Prostate gland (tissue), 2 donors: ENCODE measurements at regions not wholly inside any gene's neighbourhood (a gene's known extent, or its start where the extent isn't known, plus 50 kb on each side); places are given as distances from the start of the nearest gene placed in this dataset.

Experiments used
- DNase-seq: peaks from one replicate; pipeline ENCODE4 v3.0.0-alpha.2; 2019; ENCODE audit warnings: low spot score
- H3K27ac ChIP-seq, 2 donors: fragments of 200-600 bp; sonication (generic); 2 replicates each; pipeline ENCODE4 v1.5.1; 2017 to 2019
- H3K27me3 ChIP-seq: fragments of 200-600 bp; sonication (generic); replicated peaks from 2 replicates; pipeline ENCODE4 v1.5.1; 2019; ENCODE audit not compliant: insufficient read depth
- H3K36me3 ChIP-seq, 2 donors: fragments of 200-600 bp; sonication (generic); 1 replicate in 1 of 2; 2 replicates in 1 of 2; pipeline versions ENCODE4 v1.5.1 to v1.8.1; 2017 to 2019
- H3K4me1 ChIP-seq: fragments of 200-600 bp; sonication (generic); replicated peaks from 2 replicates; pipeline ENCODE4 v1.5.1; 2019
- H3K4me3 ChIP-seq, 2 donors: fragments of 200-600 bp; sonication (generic); 2 replicates each; pipeline ENCODE4 v1.5.1; 2017 to 2019
- H3K9me3 ChIP-seq: fragments of 200-600 bp; sonication (generic); 2 replicates; pipeline ENCODE4 v1.5.1; 2017
- CTCF ChIP-seq, 4 experiments: fragments of 200-600 bp in 2 of 4; fragments of 450-650 bp in 2 of 4; sonication (generic) in 2 of 4; IDR thresholded peaks; 1 replicate in 3 of 4; 2 replicates in 1 of 4; pipeline ENCODE4 v1.5.1; 2016 to 2019; ENCODE audit warnings: antibody characterized with exemption in 4 of 4, mild to moderate bottlenecking in 2 of 4, moderate library complexity in 2 of 4
- POLR2A ChIP-seq: fragments of 450-650 bp; IDR thresholded peaks from one replicate; pipeline ENCODE4 v1.6.1; 2016; ENCODE audit warnings: antibody characterized with exemption, mild to moderate bottlenecking
- POLR2AphosphoS5 ChIP-seq: sonication (generic); formaldehyde crosslinking; IDR thresholded peaks from one replicate; pipeline ENCODE4 v1.6.1; 2017; ENCODE audit warnings: antibody characterized with exemption
- WGBS: methylation state at CpG from one replicate; pipeline ENCODE4 v1.1.5; 2018; 5-methylcytosine and 5-hydroxymethylcytosine counted together
- intact Hi-C: fragments of 100-400 bp; cut with DNase I; formaldehyde crosslinking; loops from one replicate; pipeline ENCODE4 v1.14.2; 2022

- Histone ChIP-seq H3K4me1 (no peaks in the 10 kb centered on the region), H3K27me3 (no peaks in the 10 kb centered on the region), H3K36me3 (no peaks in the 10 kb centered on the region), H3K27ac (no peak overlapping the region), H3K9me3 (no peaks in the 10 kb centered on the region), H3K4me3 (no peak overlapping the region)
- intact Hi-C loops, result no loop called here
- TF ChIP-seq CTCF (IDR thresholded peaks at IDR 0.05), result no peak
- DNase-seq, result no peak
- 69% methylated on average over 7 of the region's 7 CpGs for WGBS
Observed at GRCh38 chr5:164354139-164354751, 848.8 kb downstream of the MAT2B start.

- intact Hi-C loops, result no loop called here
- no peaks in the 10 kb centered on the region for H3K27me3 ChIP-seq
Observed at GRCh38 chr5:164355267-164355830, 849.9 kb downstream of the MAT2B start.

GRCh38 chr5:164356790-164357189 lies 851.4 kb downstream of the MAT2B start:
- H3K27me3 ChIP-seq, result no peaks in the 10 kb centered on the region
- no peak overlapping the region for H3K27ac ChIP-seq
- no peaks in the 10 kb centered on the region for H3K9me3 ChIP-seq
- DNase-seq, result no peak
- H3K36me3 ChIP-seq, result no peaks in the 10 kb centered on the region
- H3K4me3 ChIP-seq, result no peak overlapping the region
- 96% methylated on average over 4 of the region's 4 CpGs for WGBS
- intact Hi-C loops, result no loop called here
- H3K4me1 ChIP-seq, result no peaks in the 10 kb centered on the region
- TF ChIP-seq CTCF (IDR thresholded peaks at IDR 0.05) (no peak), POLR2A (no peak), POLR2AphosphoS5 (no peak)

More at GRCh38 chr5:164355267-164355830, 849.9 kb downstream of the MAT2B start:
- DNase-seq, result no peak
- WGBS, result 70% methylated on average over 3 of the region's 3 CpGs
- H3K4me3 ChIP-seq, result no peak overlapping the region
- no peaks in the 10 kb centered on the region for H3K9me3 ChIP-seq
- no peak for TF ChIP-seq CTCF (IDR thresholded peaks at IDR 0.05)
- TF ChIP-seq POLR2A, result no peak
- no peak for TF ChIP-seq POLR2AphosphoS5
- H3K27ac ChIP-seq, result no peak overlapping the region
- H3K36me3 ChIP-seq, result no peaks in the 10 kb centered on the region
- no peaks in the 10 kb centered on the region for H3K4me1 ChIP-seq

GRCh38 chr5:164357395-164358033 lies 852.1 kb downstream of the MAT2B start:
- Histone ChIP-seq H3K4me3 (no peak overlapping the region), H3K36me3 (no peaks in the 10 kb centered on the region), H3K27me3 (no peaks in the 10 kb centered on the region), H3K27ac (no peak overlapping the region), H3K9me3 (no peaks in the 10 kb centered on the region), H3K4me1 (no peaks in the 10 kb centered on the region)
- WGBS, result 85% methylated on average over 5 of the region's 5 CpGs
- TF ChIP-seq CTCF (IDR thresholded peaks at IDR 0.05) (no peak), POLR2AphosphoS5 (no peak), POLR2A (no peak)
- DNase-seq, result no peak
- intact Hi-C loops, result no loop called here
